ENCODE measurements at regions not wholly inside any gene's neighbourhood (a gene's known extent, or its start where the extent isn't known, plus 50 kb on each side); places are given as distances from the start of the nearest gene placed in this dataset.

GRCh38 chr2:217103752-217104545, 244.1 kb upstream of the TNP1 start:
- TF ChIP-seq CTCF (IDR thresholded peaks at IDR 0.05; ENCODE audit: borderline replicate concordance, extremely low read depth, low read length, poor library complexity, severe bottlenecking) (no peak), EZH2 (IDR thresholded peaks at IDR 0.05; ENCODE audit: borderline replicate concordance, low read depth, low read length, severe bottlenecking) (no peak)
